SK-N-SH (cell line): ENCODE measurements at regions not wholly inside any gene's neighbourhood (a gene's known extent, or its start where the extent isn't known, plus 50 kb on each side); places are given as distances from the start of the nearest gene placed in this dataset.

Source experiments
- CTCF ChIA-PET: fragments of 300-600, 350-600 bp; formaldehyde crosslinking; extraction: SDS; loops from one replicate; lab custom pipeline; 2021; lab: Yijun Ruan, JAX
- POLR2A ChIA-PET: fragments of 350-600 bp; sonication (Branson Sonifier 250); formaldehyde crosslinking; extraction: SDS; loops from one replicate; lab custom pipeline; 2020; ENCODE audit warnings: antibody characterized with exemption, inconsistent platforms; lab: Yijun Ruan, JAX
- DNase-seq: peaks from one replicate; pipeline ENCODE4 v3.0.0; 2012
- H2AFZ ChIP-seq: fragments of 200-600 bp; sonication (generic); 2 replicates; pipeline ENCODE4 v1.8.1; 2016; ENCODE audit warnings: antibody characterized with exemption, mild to moderate bottlenecking, low read depth
- H3F3A ChIP-seq: fragments of 200-600 bp; sonication (generic); replicated peaks from 2 replicates; pipeline ENCODE3; 2016; ENCODE audit warnings: antibody characterized with exemption, mild to moderate bottlenecking; ENCODE audit not compliant: insufficient read depth
- H3K27ac ChIP-seq, 2 experiments: fragments of 200-500 bp in 1 of 2; fragments of 200-600 bp in 1 of 2; sonication (Bioruptor generic) in 1 of 2; sonication (generic), shearing (Covaris generic) in 1 of 2; 2 replicates each; pipeline versions ENCODE4 v1.5.1 to v1.6.1; 2014 to 2016; ENCODE audit warnings: low read depth in 2 of 2, inconsistent platforms in 1 of 2, low read length in 1 of 2, mild to moderate bottlenecking in 1 of 2, mixed read lengths in 1 of 2
- H3K27me3 ChIP-seq: fragments of 200-600 bp; sonication (generic), shearing (Covaris generic); 2 replicates; pipeline ENCODE4 v1.6.1; 2016; ENCODE audit warnings: mixed run types; ENCODE audit not compliant: insufficient read depth
- H3K36me3 ChIP-seq, 2 experiments: fragments of 200-500 bp in 1 of 2; fragments of 200-600 bp in 1 of 2; sonication (Bioruptor generic) in 1 of 2; sonication (generic) in 1 of 2; replicated peaks in 1 of 2; 2 replicates each; pipeline versions ENCODE3 to v1.5.1; 2014 to 2016; ENCODE audit warnings: low read length in 1 of 2, mild to moderate bottlenecking in 1 of 2; ENCODE audit not compliant: insufficient read depth in 2 of 2, control insufficient read depth in 1 of 2
- H3K4me1 ChIP-seq, 2 experiments: fragments of 200-500 bp in 1 of 2; fragments of 200-600 bp in 1 of 2; sonication (Bioruptor generic) in 1 of 2; sonication (generic), shearing (Covaris generic) in 1 of 2; 2 replicates each; pipeline versions ENCODE4 v1.5.1 to v1.6.1; 2014 to 2016; ENCODE audit warnings: low read depth in 1 of 2, low read length in 1 of 2, mixed run types in 1 of 2; ENCODE audit not compliant: insufficient read depth in 2 of 2, control insufficient read depth in 1 of 2
- H3K4me2 ChIP-seq: fragments of 200-600 bp; sonication (generic), shearing (Covaris generic); 2 replicates; pipeline ENCODE4 v1.6.1; 2017; ENCODE audit warnings: mixed run types
- H3K4me3 ChIP-seq, 2 experiments: fragments of 200-500 bp in 1 of 2; fragments of 200-600 bp in 1 of 2; sonication (Bioruptor generic) in 1 of 2; sonication (generic), shearing (Covaris generic) in 1 of 2; 2 replicates each; pipeline versions ENCODE4 v1.5.1 to v1.8.1; 2014 to 2016; ENCODE audit warnings: low read depth in 2 of 2, inconsistent platforms in 1 of 2, low read length in 1 of 2, mild to moderate bottlenecking in 1 of 2, mixed read lengths in 1 of 2, moderate library complexity in 1 of 2
- H3K79me2 ChIP-seq: fragments of 200-600 bp; sonication (generic); 2 replicates; pipeline ENCODE4 v1.8.1; 2017; ENCODE audit warnings: mild to moderate bottlenecking; ENCODE audit not compliant: insufficient read depth
- H3K9ac ChIP-seq: fragments of 200-600 bp; sonication (generic); 2 replicates; pipeline ENCODE4 v1.6.1; 2017; ENCODE audit warnings: mixed run types
- H3K9me2 ChIP-seq: fragments of 200-600 bp; sonication (generic); 2 replicates; pipeline ENCODE4 v1.6.1; 2017; ENCODE audit warnings: mixed run types
- H3K9me3 ChIP-seq: fragments of 200-600 bp; sonication (generic); 2 replicates; pipeline ENCODE4 v1.6.1; 2017; ENCODE audit warnings: mixed run types, mild to moderate bottlenecking, moderate library complexity
- H4K20me1 ChIP-seq: fragments of 200-600 bp; sonication (generic); 2 replicates; pipeline ENCODE4 v1.6.1; 2017; ENCODE audit warnings: mild to moderate bottlenecking, mixed run types; ENCODE audit not compliant: insufficient read depth
- ELF1 ChIP-seq: IDR thresholded peaks from 2 replicates; pipeline ENCODE4 v1.4.0; 2012
- FOXJ3 ChIP-seq: sonication (generic); formaldehyde crosslinking; IDR thresholded peaks from 2 replicates; pipeline ENCODE4 v1.5.1; 2020; ENCODE audit warnings: mild to moderate bottlenecking, missing genetic modification reagents
- GABPA ChIP-seq: IDR thresholded peaks from 2 replicates; pipeline ENCODE4 v1.4.0; 2012; ENCODE audit warnings: low read depth, mild to moderate bottlenecking
- GATA2 ChIP-seq: sonication (generic); formaldehyde crosslinking; IDR thresholded peaks from 2 replicates; pipeline ENCODE4 v1.5.0; 2020; ENCODE audit warnings: mild to moderate bottlenecking, missing genetic modification reagents
- JUND ChIP-seq: IDR thresholded peaks from 2 replicates; pipeline ENCODE4 v1.4.0; 2012
- MEF2A ChIP-seq: IDR thresholded peaks from 2 replicates; pipeline ENCODE4 v1.4.0; 2012; ENCODE audit warnings: low read depth, borderline replicate concordance
- MXI1 ChIP-seq: IDR thresholded peaks from 2 replicates; pipeline ENCODE4 v1.6.1; 2012; ENCODE audit warnings: mild to moderate bottlenecking, low read depth, low read length, improper control_type of control experiment
- NFIC ChIP-seq: IDR thresholded peaks from 2 replicates; pipeline ENCODE4 v1.4.0; 2012; ENCODE audit warnings: borderline replicate concordance
- NRF1 ChIP-seq: IDR thresholded peaks from 2 replicates; pipeline ENCODE4 v1.6.1; 2012; ENCODE audit warnings: low read depth, mild to moderate bottlenecking, low read length
- RAD21 ChIP-seq: IDR thresholded peaks from 2 replicates; pipeline ENCODE4 v1.6.1; 2012; ENCODE audit warnings: mild to moderate bottlenecking, low read length
- RFX5 ChIP-seq: IDR thresholded peaks from 2 replicates; pipeline ENCODE4 v1.6.1; 2012; ENCODE audit warnings: mild to moderate bottlenecking, improper control_type of control experiment, low read length
- SMC3 ChIP-seq: IDR thresholded peaks from 2 replicates; pipeline ENCODE4 v1.6.1; 2012; ENCODE audit warnings: low read depth, low read length, improper control_type of control experiment
- TAF1 ChIP-seq: IDR thresholded peaks from 2 replicates; pipeline ENCODE4 v1.6.1; 2012; ENCODE audit warnings: low read depth, mild to moderate bottlenecking, low read length, moderate library complexity, borderline replicate concordance
- TCF12 ChIP-seq: IDR thresholded peaks from 2 replicates; pipeline ENCODE4 v1.4.0; 2012
- YY1 ChIP-seq: IDR thresholded peaks from 2 replicates; pipeline ENCODE4 v1.4.0; 2012; ENCODE audit warnings: low read depth, mild to moderate bottlenecking
- WGBS: methylation state at CpG from one replicate; pipeline ENCODE4 v1.1.6; 2017; ENCODE audit warnings: low lambda C conversion rate; 5-methylcytosine and 5-hydroxymethylcytosine counted together
- TF ChIP-seq, protein P1 (sequence below): IDR thresholded peaks from 2 replicates; pipeline ENCODE4; 2012
- TF ChIP-seq, protein P2 (sequence below): fragments of 150-350 bp; IDR thresholded peaks from 2 replicates; pipeline ENCODE4 v1.6.1; 2017; ENCODE audit warnings: antibody characterized with exemption, low read length, low read depth, borderline replicate concordance
- TF ChIP-seq, protein P3 (sequence below): IDR thresholded peaks from 2 replicates; pipeline ENCODE4 v1.6.1; 2012; ENCODE audit warnings: mild to moderate bottlenecking, low read depth, low read length, moderate library complexity
- TF ChIP-seq, protein P4 (sequence below): fragments of 150-350 bp; IDR thresholded peaks from 2 replicates; pipeline ENCODE4 v1.6.1; 2016; ENCODE audit warnings: mild to moderate bottlenecking, low read depth, low read length
- TF ChIP-seq, protein P5 (sequence below): IDR thresholded peaks from 2 replicates; pipeline ENCODE4 v1.4.0; 2012; ENCODE audit warnings: low read depth

DNA sequence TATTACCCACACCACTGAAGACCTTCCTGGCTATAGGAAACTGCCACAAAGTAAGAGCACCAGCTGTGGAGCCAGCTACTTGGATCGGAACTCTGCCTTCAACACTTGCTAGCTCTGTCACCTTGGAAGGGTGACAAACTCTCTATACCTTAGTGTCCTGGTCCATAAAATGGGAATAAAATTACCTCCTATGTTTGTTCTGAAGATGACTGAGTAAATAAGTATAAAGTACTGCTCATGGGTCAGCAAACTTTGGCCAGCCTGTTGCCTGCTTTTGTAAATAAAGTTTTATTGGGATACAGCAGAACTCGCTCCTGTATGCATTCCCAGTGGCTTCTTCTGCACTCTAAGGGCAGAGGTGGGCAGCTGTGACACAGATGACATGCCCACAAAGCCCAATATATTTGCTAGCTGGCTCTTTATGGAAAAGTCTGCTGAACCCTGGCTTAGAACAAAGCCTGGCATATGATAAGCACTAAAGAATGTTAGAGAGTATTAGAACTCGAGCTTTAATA is 451.3 kb downstream of the TMEM182 start:
- Histone ChIP-seq H2AFZ (no peak overlapping the region), H3K9me2 (no peaks in the 10 kb centered on the region)
- WGBS, result 9% methylated on average over 3 of the region's 3 CpGs

More for the DNA sequence above, 451.3 kb downstream of the TMEM182 start:
- Histone ChIP-seq H4K20me1 (no peaks in the 10 kb centered on the region), H3K4me2 (no peak overlapping the region), H3K36me3 (no peaks in the 10 kb centered on the region), H3K27me3 (no peaks in the 10 kb centered on the region), H3K4me1 (no peaks in the 10 kb centered on the region), H3K9ac (no peak overlapping the region), H3K9me3 (no peaks in the 10 kb centered on the region), H3F3A (no peaks in the 10 kb centered on the region), H3K79me2 (no peaks in the 10 kb centered on the region), H3K27ac (no peak overlapping the region), H3K4me3 (no peak overlapping the region)
- TF ChIP-seq, protein P1, sequence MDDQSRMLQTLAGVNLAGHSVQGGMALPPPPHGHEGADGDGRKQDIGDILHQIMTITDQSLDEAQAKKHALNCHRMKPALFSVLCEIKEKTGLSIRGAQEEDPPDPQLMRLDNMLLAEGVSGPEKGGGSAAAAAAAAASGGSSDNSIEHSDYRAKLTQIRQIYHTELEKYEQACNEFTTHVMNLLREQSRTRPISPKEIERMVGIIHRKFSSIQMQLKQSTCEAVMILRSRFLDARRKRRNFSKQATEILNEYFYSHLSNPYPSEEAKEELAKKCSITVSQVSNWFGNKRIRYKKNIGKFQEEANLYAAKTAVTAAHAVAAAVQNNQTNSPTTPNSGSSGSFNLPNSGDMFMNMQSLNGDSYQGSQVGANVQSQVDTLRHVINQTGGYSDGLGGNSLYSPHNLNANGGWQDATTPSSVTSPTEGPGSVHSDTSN, result no peak
- TF ChIP-seq NRF1 (no peak), GABPA (no peak), FOXJ3 (CRISPR knock-in tag) (no peak), ELF1 (no peak), SMC3 (no peak), NFIC (no peak), YY1 (no peak), TAF1 (no peak), GATA2 (CRISPR knock-in tag) (no peak), TCF12 (no peak), RAD21 (no peak), RFX5 (no peak), JUND (no peak), MXI1 (no peak), MEF2A (no peak)
- TF ChIP-seq, protein P2, sequence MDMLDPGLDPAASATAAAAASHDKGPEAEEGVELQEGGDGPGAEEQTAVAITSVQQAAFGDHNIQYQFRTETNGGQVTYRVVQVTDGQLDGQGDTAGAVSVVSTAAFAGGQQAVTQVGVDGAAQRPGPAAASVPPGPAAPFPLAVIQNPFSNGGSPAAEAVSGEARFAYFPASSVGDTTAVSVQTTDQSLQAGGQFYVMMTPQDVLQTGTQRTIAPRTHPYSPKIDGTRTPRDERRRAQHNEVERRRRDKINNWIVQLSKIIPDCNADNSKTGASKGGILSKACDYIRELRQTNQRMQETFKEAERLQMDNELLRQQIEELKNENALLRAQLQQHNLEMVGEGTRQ, result no peak
- TF ChIP-seq, protein P3, sequence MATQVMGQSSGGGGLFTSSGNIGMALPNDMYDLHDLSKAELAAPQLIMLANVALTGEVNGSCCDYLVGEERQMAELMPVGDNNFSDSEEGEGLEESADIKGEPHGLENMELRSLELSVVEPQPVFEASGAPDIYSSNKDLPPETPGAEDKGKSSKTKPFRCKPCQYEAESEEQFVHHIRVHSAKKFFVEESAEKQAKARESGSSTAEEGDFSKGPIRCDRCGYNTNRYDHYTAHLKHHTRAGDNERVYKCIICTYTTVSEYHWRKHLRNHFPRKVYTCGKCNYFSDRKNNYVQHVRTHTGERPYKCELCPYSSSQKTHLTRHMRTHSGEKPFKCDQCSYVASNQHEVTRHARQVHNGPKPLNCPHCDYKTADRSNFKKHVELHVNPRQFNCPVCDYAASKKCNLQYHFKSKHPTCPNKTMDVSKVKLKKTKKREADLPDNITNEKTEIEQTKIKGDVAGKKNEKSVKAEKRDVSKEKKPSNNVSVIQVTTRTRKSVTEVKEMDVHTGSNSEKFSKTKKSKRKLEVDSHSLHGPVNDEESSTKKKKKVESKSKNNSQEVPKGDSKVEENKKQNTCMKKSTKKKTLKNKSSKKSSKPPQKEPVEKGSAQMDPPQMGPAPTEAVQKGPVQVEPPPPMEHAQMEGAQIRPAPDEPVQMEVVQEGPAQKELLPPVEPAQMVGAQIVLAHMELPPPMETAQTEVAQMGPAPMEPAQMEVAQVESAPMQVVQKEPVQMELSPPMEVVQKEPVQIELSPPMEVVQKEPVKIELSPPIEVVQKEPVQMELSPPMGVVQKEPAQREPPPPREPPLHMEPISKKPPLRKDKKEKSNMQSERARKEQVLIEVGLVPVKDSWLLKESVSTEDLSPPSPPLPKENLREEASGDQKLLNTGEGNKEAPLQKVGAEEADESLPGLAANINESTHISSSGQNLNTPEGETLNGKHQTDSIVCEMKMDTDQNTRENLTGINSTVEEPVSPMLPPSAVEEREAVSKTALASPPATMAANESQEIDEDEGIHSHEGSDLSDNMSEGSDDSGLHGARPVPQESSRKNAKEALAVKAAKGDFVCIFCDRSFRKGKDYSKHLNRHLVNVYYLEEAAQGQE, result no peak
- TF ChIP-seq, protein P4, sequence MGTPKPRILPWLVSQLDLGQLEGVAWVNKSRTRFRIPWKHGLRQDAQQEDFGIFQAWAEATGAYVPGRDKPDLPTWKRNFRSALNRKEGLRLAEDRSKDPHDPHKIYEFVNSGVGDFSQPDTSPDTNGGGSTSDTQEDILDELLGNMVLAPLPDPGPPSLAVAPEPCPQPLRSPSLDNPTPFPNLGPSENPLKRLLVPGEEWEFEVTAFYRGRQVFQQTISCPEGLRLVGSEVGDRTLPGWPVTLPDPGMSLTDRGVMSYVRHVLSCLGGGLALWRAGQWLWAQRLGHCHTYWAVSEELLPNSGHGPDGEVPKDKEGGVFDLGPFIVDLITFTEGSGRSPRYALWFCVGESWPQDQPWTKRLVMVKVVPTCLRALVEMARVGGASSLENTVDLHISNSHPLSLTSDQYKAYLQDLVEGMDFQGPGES, result no peak
- TF ChIP-seq, protein P5, sequence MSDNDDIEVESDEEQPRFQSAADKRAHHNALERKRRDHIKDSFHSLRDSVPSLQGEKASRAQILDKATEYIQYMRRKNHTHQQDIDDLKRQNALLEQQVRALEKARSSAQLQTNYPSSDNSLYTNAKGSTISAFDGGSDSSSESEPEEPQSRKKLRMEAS, result no peak
- CTCF ChIA-PET, result no interaction called here
- no peak for DNase-seq
- POLR2A ChIA-PET, result no interaction called here
